NOMO-1 treated with dmso at 0.1 percent for 144 hours (cell line): ENCODE measurements at regions not wholly inside any gene's neighbourhood (a gene's known extent, or its start where the extent isn't known, plus 50 kb on each side); places are given as distances from the start of the nearest gene placed in this dataset.
"Not testable (repeated sequence)": the region's sequence is repeated elsewhere in the genome, so short reads cannot be mapped to it uniquely, and the experiment has no call there.

ENCODE experiments used
- DNase-seq: peaks from one replicate; lab custom pipeline; 2025; ENCODE audit not compliant: unreplicated experiment; lab: John Stamatoyannopoulos, UW

- DNase-seq = peak; percentile 69
Measured at GRCh38 chr6:25112322-25112773, 166.8 kb upstream of the CARMIL1 start.

GRCh38 chr6:25113436-25113835 is 165.7 kb upstream of the CARMIL1 start:
- no peak for DNase-seq

DNA sequence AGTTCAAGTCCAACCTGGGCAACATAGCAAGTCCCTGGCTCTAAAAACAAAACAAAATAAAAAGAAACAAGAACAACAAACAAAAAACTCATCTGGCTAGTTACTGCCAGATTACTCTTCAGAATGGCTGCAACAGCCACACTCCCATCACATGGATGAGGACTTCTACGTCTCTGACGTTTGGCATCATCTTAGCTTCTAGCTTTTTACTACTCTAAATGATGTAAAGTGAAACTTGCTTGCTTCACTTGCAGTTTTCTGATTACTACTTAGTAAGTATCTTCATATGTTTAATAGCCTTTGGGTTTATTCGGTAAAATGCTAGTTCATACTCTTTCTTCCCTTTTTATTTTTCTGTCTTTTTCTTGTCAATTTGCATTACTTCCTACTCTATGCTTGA is 161.1 kb upstream of the CARMIL1 start:
- no peak for DNase-seq

GRCh38 chr6:25121186-25121585 is 158.0 kb upstream of the CARMIL1 start:
- DNase-seq = no peak

GRCh38 chr6:25122001-25122400 is 157.2 kb upstream of the CARMIL1 start:
- no peak for DNase-seq

DNA sequence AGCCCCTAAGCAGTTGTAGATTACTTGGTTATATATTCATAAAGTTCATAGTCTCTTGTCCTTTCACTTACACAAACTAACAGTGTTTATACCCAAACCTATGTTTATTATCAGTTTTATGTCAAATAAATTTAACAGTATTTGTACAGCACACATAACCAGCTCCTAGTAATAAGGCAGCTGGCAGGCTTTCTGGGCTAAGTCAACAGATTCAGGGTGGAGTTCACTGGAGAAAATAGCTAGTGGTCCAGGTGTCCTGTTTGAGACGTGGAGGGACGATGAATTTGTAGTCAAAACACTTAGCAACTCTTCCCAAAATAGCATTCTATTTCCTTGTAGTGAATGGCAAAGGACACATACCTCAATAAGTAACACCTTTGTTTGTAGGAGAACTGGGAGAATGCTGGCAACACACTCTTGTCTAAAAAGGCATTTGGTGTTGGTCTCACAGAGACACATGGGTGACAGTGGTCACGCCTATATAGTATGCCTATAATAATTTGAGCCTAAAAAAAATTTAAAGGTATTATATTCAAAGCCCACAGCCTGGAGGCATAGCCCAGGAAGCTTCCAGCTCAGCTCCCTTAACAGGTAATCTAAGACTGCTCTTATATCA is 156.4 kb upstream of the CARMIL1 start:
- DNase-seq = no peak

- DNase-seq = no peak
Measured at GRCh38 chr6:25124216-25124715, 154.9 kb upstream of the CARMIL1 start.

- DNase-seq = no peak
Measured at GRCh38 chr6:25125736-25126135, 153.4 kb upstream of the CARMIL1 start.

DNA sequence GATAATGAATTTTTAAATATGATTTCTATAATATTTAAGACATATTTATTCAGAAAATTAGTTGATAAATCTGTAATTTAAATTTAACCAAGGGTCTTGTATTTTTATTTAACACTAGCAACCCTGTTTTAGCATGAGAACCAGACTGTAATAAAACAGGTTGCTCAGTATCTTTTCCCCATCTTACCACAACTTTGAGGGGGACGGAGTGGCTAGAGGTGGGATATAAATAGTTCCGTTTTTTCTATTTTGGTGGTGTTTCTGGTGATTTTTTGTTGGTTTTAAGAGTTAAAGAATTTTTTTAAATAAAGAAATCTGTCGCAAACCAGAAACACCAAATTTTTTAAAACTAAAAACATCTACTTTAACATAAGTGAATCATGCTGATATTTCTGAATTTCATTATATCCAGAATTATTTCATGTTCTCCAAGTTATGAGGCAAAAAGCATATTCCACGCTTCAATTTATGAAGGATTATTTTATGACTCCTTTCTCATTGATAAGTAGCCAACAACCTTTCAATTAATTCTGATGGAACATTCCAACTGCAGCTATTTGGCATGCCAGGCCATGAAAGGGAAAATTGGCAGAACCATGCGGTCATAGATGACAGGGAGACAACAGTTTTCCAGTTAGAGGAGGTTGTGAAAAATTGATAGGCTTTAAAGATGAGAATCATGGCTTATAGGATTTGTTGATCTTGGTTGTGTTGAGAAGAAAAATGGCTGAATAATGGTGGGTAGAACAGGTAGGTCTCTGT is 151.9 kb upstream of the CARMIL1 start:
- DNase-seq = no peak

GRCh38 chr6:25130518-25130917 is 148.7 kb upstream of the CARMIL1 start:
- DNase-seq = no peak

DNA sequence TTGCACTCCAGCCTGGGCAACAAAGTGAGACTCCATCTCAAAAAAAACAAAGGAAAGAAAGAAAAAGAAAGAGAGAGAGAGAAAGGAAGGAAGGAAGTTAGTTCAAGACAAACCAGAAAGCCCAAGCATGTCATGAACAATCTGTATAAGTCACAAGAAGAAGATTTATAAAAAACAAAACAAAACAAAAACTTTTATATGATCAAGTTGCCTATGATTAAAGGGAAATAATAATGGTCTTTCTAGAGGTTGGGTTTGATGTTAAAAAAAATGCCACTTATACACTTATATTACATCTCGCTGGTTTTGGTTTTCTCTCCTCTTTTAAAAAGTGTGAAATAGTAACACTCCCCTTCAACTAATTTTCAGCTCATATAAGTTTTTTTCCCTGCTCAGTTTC is 146.2 kb upstream of the CARMIL1 start:
- no peak for DNase-seq

DNA sequence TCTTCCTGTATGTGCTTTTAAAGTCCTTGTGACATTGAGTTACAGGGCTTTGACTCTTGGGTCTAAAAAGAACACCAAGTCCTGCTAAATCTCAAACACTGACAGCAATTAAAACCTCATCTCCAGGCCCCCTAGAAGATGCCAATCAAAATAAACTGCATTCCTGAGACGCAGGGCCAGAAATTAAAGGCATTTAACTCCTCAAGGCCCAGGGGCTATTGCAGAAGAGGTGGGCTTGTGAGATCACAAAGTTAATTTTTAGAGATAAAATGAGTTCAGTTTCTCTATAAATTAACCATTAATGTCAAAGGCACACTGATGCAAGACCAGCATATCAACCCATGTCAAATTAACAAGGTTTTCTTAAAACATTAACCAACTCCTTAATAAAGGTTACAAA is 145.6 kb upstream of the CARMIL1 start:
- no peak for DNase-seq

GRCh38 chr6:25136854-25137253 is 142.3 kb upstream of the CARMIL1 start:
- no peak for DNase-seq

DNA sequence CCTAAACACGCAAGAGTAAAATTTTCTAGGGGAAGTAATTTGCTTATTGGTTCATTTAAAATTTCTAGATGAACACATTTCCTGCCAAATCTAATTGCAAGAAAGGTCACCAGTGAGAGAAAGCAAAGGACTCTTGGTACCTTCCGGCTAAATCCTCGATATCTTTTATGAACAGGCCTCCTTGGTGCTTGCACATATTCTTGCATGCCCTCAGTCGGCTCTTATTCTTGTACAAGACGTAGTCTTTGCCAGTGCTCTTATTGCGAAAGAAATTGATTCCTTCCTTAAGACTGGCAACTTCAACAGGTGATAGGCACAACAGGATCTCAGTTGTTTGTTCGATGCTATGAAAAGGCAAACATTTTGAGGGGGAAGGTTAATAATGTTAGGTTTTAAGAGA is 141.7 kb upstream of the CARMIL1 start:
- peak; percentile 16 for DNase-seq

- peak; percentile 88 for DNase-seq
Measured at GRCh38 chr6:25137916-25138232, 141.3 kb upstream of the CARMIL1 start.

GRCh38 chr6:25138233-25138933 is 140.8 kb upstream of the CARMIL1 start:
- DNase-seq = peak; percentile 88

GRCh38 chr6:25138934-25139415 is 140.2 kb upstream of the CARMIL1 start:
- no peak for DNase-seq

GRCh38 chr6:25139608-25140007 is 139.6 kb upstream of the CARMIL1 start:
- not testable (repeated sequence) for DNase-seq

GRCh38 chr6:25142506-25142905 is 136.7 kb upstream of the CARMIL1 start:
- no peak for DNase-seq

GRCh38 chr6:25144919-25145318 is 134.3 kb upstream of the CARMIL1 start:
- no peak for DNase-seq

DNA sequence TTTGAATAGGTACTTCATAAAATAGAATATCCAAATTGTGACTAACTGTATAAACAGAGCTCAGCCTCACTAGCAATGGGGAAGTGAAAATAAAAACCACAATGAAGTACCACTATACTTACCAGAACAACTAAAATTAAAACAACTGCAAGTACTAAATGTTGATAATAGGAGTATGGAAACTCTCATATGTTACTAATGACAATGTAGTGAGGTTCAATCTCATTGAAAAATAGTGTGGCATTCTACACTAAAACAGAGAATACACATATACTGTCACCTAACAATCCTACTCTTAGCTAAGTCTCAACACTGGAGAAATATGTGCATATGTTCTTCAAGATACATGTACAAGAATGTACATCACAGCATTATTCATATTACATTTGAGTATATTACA is 132.0 kb upstream of the CARMIL1 start:
- peak; percentile 58 for DNase-seq

- no peak for DNase-seq
Measured at GRCh38 chr6:25150031-25150430, 129.1 kb upstream of the CARMIL1 start.
